Chondrocyte (in vitro differentiated cells): ENCODE measurements at regions not wholly inside any gene's neighbourhood (a gene's known extent, or its start where the extent isn't known, plus 50 kb on each side); places are given as distances from the start of the nearest gene placed in this dataset.
A peak's percentile ranks its signal among the peaks of the same experiment; 100 is the strongest.

Experiments
- DNase-seq: peaks from one replicate; pipeline ENCODE4 v3.0.0; 2021; ENCODE audit warnings: mixed read lengths, low spot score
- H3K27ac Mint-ChIP-seq: one replicate; pipeline ENCODE4 v1.8.0; 2021; ENCODE audit warnings: mild to moderate bottlenecking, moderate library complexity, mixed read lengths; ENCODE audit not compliant: unreplicated experiment
- H3K27me3 Mint-ChIP-seq: 2 replicates; pipeline ENCODE4 v1.8.0; 2021; ENCODE audit warnings: low read depth, mixed read lengths
- H3K36me3 Mint-ChIP-seq: 2 replicates; pipeline ENCODE4 v1.8.0; 2021; ENCODE audit warnings: low read depth, mixed read lengths
- H3K4me1 Mint-ChIP-seq: 2 replicates; pipeline ENCODE4 v1.8.0; 2021; ENCODE audit warnings: low read depth, mild to moderate bottlenecking, mixed read lengths
- H3K4me3 Mint-ChIP-seq: one replicate; pipeline ENCODE4 v1.8.0; 2021; ENCODE audit warnings: mild to moderate bottlenecking, moderate library complexity, mixed read lengths; ENCODE audit not compliant: unreplicated experiment
- H3K9me3 Mint-ChIP-seq: 2 replicates; pipeline ENCODE4 v1.8.0; 2021; ENCODE audit warnings: low read depth, mixed read lengths
- CTCF ChIP-seq: fragments of 200-600 bp; sonication (generic); IDR thresholded peaks from 2 replicates; pipeline ENCODE4 v1.5.0; 2021; ENCODE audit warnings: antibody characterized with exemption, mild to moderate bottlenecking, moderate library complexity

DNA sequence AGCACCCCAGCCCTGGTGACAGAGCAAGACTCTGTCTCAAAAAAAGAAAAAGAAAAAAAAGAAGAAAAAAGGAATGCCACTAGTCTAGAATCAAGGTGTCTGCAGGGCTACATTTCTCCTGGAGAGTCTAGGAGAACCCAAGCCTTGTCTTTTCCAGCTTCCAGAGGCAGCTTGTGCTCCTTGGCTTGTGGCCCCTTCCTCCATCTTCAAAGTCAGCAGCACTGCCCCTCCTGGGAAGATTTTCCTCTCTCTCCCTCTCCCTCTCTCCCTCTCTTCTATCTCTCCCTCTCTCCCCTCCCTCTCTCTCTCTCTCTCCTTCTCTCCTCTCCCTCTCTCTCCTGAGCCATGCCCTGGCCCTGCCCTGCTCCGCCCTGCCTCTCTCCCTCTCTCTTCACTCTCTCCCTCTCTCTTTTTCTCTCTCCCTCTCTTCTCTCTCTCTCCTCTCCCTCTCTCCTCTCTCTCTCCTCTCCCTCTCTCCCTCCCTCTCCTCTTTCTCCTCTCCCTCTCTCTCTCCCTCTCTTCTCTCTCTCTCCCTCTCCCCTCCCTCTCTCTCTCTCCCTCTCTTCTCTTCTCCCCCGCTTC, 97.7 kb upstream of the FGF3 start:
- peak; percentile 13 for DNase-seq
- no peak for TF ChIP-seq CTCF
- Mint-ChIP-seq H3K27me3 (peaks cover 3% of the 10 kb centered on the region), H3K9me3 (no peaks in the 10 kb centered on the region), H3K4me1 (peaks cover 19% of the 10 kb centered on the region), H3K36me3 (no peaks in the 10 kb centered on the region), H3K27ac (peak overlapping the region; percentile 59), H3K4me3 (no peak overlapping the region)

DNA sequence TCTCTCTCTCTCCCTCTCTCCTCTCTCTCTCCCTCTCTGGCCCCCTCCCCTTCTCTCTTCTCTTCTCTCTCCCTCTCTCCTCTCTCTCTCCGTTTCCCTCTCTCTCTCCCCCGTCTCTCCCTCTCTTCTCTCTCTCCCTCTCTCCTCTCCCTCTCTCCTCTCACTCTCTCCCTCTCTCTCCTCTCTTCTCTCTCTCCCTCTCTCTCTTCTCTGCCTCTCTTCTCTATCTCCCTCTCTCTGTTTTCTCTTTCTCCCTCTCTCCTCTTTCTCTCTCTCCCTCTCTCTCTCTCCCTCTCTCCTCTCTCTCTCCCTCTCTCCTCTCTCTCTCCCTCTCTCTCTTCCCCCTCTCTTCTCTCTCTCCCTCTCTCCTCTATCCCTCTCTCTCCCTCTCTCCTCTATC, 98.3 kb upstream of the FGF3 start:
- no peak for TF ChIP-seq CTCF
- Mint-ChIP-seq H3K27ac (no peak overlapping the region), H3K4me3 (no peak overlapping the region), H3K9me3 (no peaks in the 10 kb centered on the region), H3K27me3 (peaks cover 4% of the 10 kb centered on the region), H3K4me1 (peaks cover 19% of the 10 kb centered on the region), H3K36me3 (no peaks in the 10 kb centered on the region)
- DNase-seq = no peak

- TF ChIP-seq CTCF = no peak
- Mint-ChIP-seq H3K27ac (no peak overlapping the region), H3K4me3 (no peak overlapping the region), H3K9me3 (no peaks in the 10 kb centered on the region), H3K4me1 (peaks cover 19% of the 10 kb centered on the region), H3K27me3 (peaks cover 13% of the 10 kb centered on the region), H3K36me3 (no peaks in the 10 kb centered on the region)
- peak; percentile 81 for DNase-seq
These were observed 99.2 kb upstream of the FGF3 start for GRCh38 chr11:69918231-69918937.

- peak; percentile 93 for DNase-seq
These were observed 99.9 kb upstream of the FGF3 start for GRCh38 chr11:69918938-69919650.

More at GRCh38 chr11:69918938-69919650, 99.9 kb upstream of the FGF3 start:
- no peak overlapping the region for H3K4me3 Mint-ChIP-seq
- H3K36me3 Mint-ChIP-seq = no peaks in the 10 kb centered on the region
- TF ChIP-seq CTCF = peak; percentile 97
- H3K9me3 Mint-ChIP-seq = no peaks in the 10 kb centered on the region
- peaks cover 18% of the 10 kb centered on the region for H3K27me3 Mint-ChIP-seq
- H3K4me1 Mint-ChIP-seq = peaks cover 19% of the 10 kb centered on the region
- no peak overlapping the region for H3K27ac Mint-ChIP-seq
